ENCODE measurements at regions not wholly inside any gene's neighbourhood (a gene's known extent, or its start where the extent isn't known, plus 50 kb on each side); places are given as distances from the start of the nearest gene placed in this dataset.

DNA sequence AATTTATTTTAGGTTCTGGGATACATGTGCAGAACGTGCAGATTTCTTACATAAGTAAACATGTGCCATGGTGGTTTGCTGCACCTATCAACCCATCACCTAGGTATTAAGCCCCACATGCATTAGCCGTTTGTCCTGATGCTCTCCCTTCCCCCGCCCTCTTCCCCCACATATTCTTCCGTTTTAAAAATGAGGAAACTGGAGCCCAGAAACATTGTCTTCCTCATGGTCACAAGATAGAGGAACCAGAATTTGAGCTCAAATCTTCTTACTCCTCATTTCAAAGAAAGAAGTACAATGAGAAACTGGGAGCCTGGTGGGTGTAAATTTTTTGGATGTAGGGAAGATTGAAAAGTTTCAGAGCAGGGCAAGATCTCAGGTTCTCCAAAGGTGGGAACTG, 56.1 kb upstream of the USP3 start:
- TF ChIP-seq, protein P1, sequence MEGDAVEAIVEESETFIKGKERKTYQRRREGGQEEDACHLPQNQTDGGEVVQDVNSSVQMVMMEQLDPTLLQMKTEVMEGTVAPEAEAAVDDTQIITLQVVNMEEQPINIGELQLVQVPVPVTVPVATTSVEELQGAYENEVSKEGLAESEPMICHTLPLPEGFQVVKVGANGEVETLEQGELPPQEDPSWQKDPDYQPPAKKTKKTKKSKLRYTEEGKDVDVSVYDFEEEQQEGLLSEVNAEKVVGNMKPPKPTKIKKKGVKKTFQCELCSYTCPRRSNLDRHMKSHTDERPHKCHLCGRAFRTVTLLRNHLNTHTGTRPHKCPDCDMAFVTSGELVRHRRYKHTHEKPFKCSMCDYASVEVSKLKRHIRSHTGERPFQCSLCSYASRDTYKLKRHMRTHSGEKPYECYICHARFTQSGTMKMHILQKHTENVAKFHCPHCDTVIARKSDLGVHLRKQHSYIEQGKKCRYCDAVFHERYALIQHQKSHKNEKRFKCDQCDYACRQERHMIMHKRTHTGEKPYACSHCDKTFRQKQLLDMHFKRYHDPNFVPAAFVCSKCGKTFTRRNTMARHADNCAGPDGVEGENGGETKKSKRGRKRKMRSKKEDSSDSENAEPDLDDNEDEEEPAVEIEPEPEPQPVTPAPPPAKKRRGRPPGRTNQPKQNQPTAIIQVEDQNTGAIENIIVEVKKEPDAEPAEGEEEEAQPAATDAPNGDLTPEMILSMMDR (IDR thresholded peaks at IDR 0.05): no peak
- TF ChIP-seq EZH2 (IDR thresholded peaks at IDR 0.05) (no peak), EZH2phosphoT487 (IDR thresholded peaks at IDR 0.05) (no peak)

All from neural progenitor cell (in vitro differentiated cells).